Activated T-cell treated with anti-CD3 and anti-CD28 coated beads, Interleukin-2, amount 50 U/mL, for 4 hours (primary cell): ENCODE measurements at regions not wholly inside any gene's neighbourhood (a gene's known extent, or its start where the extent isn't known, plus 50 kb on each side); places are given as distances from the start of the nearest gene placed in this dataset.

ENCODE experiments used
- ATAC-seq, 2 donors: fragments of 200-7000 bp; cut with Tn5 transposase; one replicate each; pipeline ENCODE4 v1.10.0; 2021
- DNase-seq: peaks from one replicate; pipeline ENCODE4 v3.0.0-alpha.2; 2020
- H3K27me3 Mint-ChIP-seq: one replicate; pipeline ENCODE4 v1.8.0; 2021; ENCODE audit warnings: low read depth, mixed read lengths
- H3K36me3 Mint-ChIP-seq: one replicate; pipeline ENCODE4 v1.8.0; 2022; ENCODE audit warnings: mixed read lengths; ENCODE audit not compliant: insufficient read depth
- H3K4me1 Mint-ChIP-seq: one replicate; pipeline ENCODE4 v1.8.0; 2021; ENCODE audit warnings: low read depth, mixed read lengths
- H3K4me3 Mint-ChIP-seq: one replicate; pipeline ENCODE4 v1.8.0; 2021; ENCODE audit warnings: mild to moderate bottlenecking, moderate library complexity, mixed read lengths
- H3K9me3 Mint-ChIP-seq: one replicate; pipeline ENCODE4 v1.8.0; 2021; ENCODE audit warnings: mixed read lengths

- ATAC-seq = no peak
- H3K4me3 Mint-ChIP-seq = no peak overlapping the region
- H3K36me3 Mint-ChIP-seq = no peaks in the 10 kb centered on the region
- no peak for DNase-seq
- no peaks in the 10 kb centered on the region for H3K4me1 Mint-ChIP-seq
- no peaks in the 10 kb centered on the region for H3K27me3 Mint-ChIP-seq
- peaks cover 6% of the 10 kb centered on the region for H3K9me3 Mint-ChIP-seq
Observed at GRCh38 chr2:107376909-107377308, 449.8 kb upstream of the RGPD4 start.

DNA sequence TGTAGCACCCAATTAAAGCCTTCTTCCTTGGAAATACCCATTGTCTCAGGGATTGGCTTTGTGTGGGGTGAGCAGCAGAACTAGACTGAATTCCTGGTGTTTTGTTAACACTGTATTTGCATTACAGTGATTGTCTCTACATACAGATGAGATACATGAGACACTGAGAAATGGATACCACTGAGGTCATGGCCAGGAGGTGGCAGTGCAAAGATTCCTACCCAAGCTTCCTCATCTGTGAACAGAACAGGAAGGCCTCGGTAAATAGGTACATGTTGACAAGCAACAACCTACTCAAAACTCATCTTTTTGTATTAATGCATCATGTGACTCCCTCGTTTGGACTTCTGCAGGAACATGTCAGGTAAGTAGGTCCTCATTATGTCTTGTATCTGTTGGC, 445.8 kb upstream of the RGPD4 start:
- DNase-seq (no peak), ATAC-seq (no peak)
- peaks cover 6% of the 10 kb centered on the region for H3K9me3 Mint-ChIP-seq
- no peak overlapping the region for H3K4me3 Mint-ChIP-seq
- no peaks in the 10 kb centered on the region for H3K27me3 Mint-ChIP-seq
- no peaks in the 10 kb centered on the region for H3K4me1 Mint-ChIP-seq
- no peaks in the 10 kb centered on the region for H3K36me3 Mint-ChIP-seq

- no peak overlapping the region for H3K4me3 Mint-ChIP-seq
- no peaks in the 10 kb centered on the region for H3K27me3 Mint-ChIP-seq
- H3K36me3 Mint-ChIP-seq = no peaks in the 10 kb centered on the region
- no peak for DNase-seq
- H3K4me1 Mint-ChIP-seq = no peaks in the 10 kb centered on the region
- H3K9me3 Mint-ChIP-seq = peaks cover 13% of the 10 kb centered on the region
- no peak for ATAC-seq
Observed at GRCh38 chr2:107383691-107384090, 443.0 kb upstream of the RGPD4 start.

DNA sequence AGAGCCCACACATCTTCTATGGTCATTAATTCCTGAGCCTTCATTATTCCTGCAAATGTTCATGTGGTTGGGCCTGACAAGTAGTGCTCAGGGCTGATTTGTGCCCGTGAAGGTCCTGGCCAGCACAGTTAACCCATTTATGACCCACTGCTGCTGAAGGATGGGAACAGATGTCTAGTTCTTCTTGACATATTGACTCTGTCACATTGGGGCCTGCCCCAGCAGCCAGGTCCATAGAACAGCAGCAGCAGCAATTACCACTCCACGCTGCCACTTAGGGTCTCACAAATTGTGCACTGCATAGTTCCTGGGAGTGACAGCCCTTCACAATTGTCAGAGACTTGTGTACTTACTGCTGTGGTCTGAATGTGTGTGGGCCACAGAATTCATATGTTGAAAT, 442.3 kb upstream of the RGPD4 start:
- peaks cover 20% of the 10 kb centered on the region for H3K9me3 Mint-ChIP-seq
- no peaks in the 10 kb centered on the region for H3K36me3 Mint-ChIP-seq
- no peak overlapping the region for H3K4me3 Mint-ChIP-seq
- H3K4me1 Mint-ChIP-seq = no peaks in the 10 kb centered on the region
- ATAC-seq (no peak), DNase-seq (no peak)
- no peaks in the 10 kb centered on the region for H3K27me3 Mint-ChIP-seq

DNA sequence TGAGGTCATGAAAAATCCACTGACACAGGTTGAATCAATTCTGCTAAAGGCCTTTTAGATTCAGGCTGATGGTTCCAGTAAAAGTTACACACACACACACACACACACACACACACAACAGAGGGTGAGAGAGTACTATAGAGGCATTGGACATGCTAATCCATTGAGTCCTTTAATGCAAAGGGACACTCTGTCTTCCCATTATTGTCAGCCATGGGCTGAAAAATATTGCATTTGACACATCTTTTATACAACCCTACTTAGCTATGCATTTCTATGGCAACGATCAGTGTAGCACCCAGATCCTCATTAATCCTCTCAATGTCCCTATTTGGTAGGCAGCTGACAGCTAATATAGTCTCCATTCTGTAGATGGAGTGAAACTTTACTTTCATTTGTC, 440.8 kb upstream of the RGPD4 start:
- ATAC-seq = no peak
- Mint-ChIP-seq H3K4me3 (no peak overlapping the region), H3K27me3 (no peaks in the 10 kb centered on the region), H3K36me3 (no peaks in the 10 kb centered on the region), H3K9me3 (peaks cover 15% of the 10 kb centered on the region), H3K4me1 (no peaks in the 10 kb centered on the region)
- no peak for DNase-seq

DNA sequence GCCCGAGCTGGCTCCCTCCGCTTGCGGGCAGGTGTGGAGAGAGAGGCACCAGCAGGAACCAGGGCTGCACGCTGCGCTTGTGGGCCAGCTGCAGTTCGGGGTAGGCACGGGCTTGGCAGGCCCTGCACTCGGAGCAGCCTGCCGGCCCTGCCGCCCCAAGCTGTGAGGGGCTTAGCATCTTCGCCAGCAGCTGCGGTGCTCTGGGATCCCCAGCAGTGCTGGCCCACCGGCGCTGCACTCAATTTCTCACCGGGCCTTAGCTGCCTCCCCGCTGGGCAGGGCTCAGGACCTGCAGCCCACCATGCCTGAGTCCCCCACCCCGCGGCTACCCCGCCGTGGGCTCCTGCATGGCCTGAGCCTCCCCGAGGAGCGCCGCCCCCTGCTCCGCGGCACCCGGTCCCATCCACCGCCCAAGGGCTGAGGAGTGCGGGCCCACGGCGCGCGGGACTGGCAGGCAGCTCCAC, 434.4 kb upstream of the RGPD4 start:
- ATAC-seq (no peak), DNase-seq (no peak)
- Mint-ChIP-seq H3K27me3 (no peaks in the 10 kb centered on the region), H3K9me3 (peaks cover 14% of the 10 kb centered on the region), H3K4me3 (no peak overlapping the region), H3K36me3 (no peaks in the 10 kb centered on the region), H3K4me1 (no peaks in the 10 kb centered on the region)

DNA sequence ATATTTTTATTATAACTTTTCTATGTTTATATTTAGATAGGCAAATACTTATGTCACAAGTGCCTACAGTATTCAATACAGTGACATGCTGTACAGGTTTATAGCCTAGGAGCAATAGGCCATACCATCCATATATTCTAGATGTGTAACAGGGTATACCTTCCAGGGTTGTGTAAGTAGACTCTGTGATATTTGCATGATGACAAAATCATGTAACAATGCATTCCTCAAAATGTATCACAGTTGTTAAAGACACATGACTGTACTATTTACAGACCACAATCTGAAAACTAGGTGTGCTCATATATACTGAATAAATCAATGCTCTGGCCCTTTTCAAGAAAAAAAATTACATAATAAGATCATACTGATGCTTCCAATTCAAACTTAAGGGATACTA, 433.2 kb upstream of the RGPD4 start:
- Mint-ChIP-seq H3K9me3 (peaks cover 8% of the 10 kb centered on the region), H3K27me3 (no peaks in the 10 kb centered on the region), H3K4me1 (no peaks in the 10 kb centered on the region), H3K36me3 (no peaks in the 10 kb centered on the region), H3K4me3 (no peak overlapping the region)
- ATAC-seq (no peak), DNase-seq (no peak)

- no peaks in the 10 kb centered on the region for H3K36me3 Mint-ChIP-seq
- no peak for ATAC-seq
Observed at GRCh38 chr2:107398683-107399082, 428.0 kb upstream of the RGPD4 start.

GRCh38 chr2:107402330-107402729, 424.4 kb upstream of the RGPD4 start:
- H3K27me3 Mint-ChIP-seq = no peaks in the 10 kb centered on the region
- DNase-seq (no peak), ATAC-seq (no peak)
- H3K4me1 Mint-ChIP-seq = no peaks in the 10 kb centered on the region
- no peaks in the 10 kb centered on the region for H3K36me3 Mint-ChIP-seq
- no peaks in the 10 kb centered on the region for H3K9me3 Mint-ChIP-seq
- no peak overlapping the region for H3K4me3 Mint-ChIP-seq

More at GRCh38 chr2:107398683-107399082, 428.0 kb upstream of the RGPD4 start:
- no peaks in the 10 kb centered on the region for H3K27me3 Mint-ChIP-seq
- no peaks in the 10 kb centered on the region for H3K4me1 Mint-ChIP-seq
- no peaks in the 10 kb centered on the region for H3K9me3 Mint-ChIP-seq
- no peak overlapping the region for H3K4me3 Mint-ChIP-seq
- no peak for DNase-seq

DNA sequence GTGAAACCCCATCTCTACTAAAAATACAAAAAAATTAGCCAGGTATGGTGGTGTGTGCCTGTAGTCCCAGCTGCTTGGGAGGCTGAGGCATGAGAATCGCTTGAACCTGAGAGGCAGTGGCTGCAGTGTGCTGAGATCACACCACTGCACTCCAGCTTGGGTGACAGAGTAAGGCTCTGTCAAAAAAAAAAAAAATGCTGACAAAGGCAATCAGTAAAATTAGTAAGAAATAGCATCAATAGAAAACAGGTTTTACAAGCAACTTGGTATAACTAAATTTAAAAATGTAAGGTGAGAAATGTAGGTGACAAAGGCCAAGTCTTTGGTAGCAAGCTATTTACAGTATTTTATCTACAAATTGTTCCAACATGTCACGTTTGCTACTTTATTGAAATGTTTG, 421.4 kb upstream of the RGPD4 start:
- no peaks in the 10 kb centered on the region for H3K9me3 Mint-ChIP-seq
- no peaks in the 10 kb centered on the region for H3K27me3 Mint-ChIP-seq
- H3K4me3 Mint-ChIP-seq = no peak overlapping the region
- H3K4me1 Mint-ChIP-seq = no peaks in the 10 kb centered on the region
- DNase-seq = no peak
- ATAC-seq = no peak
- H3K36me3 Mint-ChIP-seq = no peaks in the 10 kb centered on the region

- ATAC-seq = no peak
- no peak for DNase-seq
- H3K9me3 Mint-ChIP-seq = no peaks in the 10 kb centered on the region
- no peaks in the 10 kb centered on the region for H3K4me1 Mint-ChIP-seq
- H3K36me3 Mint-ChIP-seq = no peaks in the 10 kb centered on the region
- no peaks in the 10 kb centered on the region for H3K27me3 Mint-ChIP-seq
- H3K4me3 Mint-ChIP-seq = no peak overlapping the region
Observed at GRCh38 chr2:107407017-107407416, 419.7 kb upstream of the RGPD4 start.

DNA sequence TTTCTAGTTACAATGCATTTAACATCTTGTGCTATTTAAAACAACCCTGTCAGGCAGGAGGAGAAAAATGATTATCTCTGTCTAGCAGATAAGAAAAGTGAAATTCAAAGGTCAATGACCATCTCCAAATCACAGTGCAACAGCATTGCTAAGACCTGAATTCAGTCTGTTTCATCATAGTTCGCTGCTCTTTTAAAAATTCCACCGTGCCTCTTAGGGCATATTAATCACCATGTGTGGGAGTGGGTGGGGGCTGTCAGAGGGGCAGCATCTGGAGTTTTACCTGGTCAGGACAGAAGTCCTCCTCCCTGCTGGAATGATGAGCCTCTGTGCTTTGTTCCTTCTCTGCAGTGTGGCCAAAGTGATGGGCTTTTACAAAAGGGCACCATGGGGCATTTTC, 418.7 kb upstream of the RGPD4 start:
- Mint-ChIP-seq H3K27me3 (no peaks in the 10 kb centered on the region), H3K4me1 (no peaks in the 10 kb centered on the region), H3K4me3 (no peak overlapping the region), H3K9me3 (no peaks in the 10 kb centered on the region), H3K36me3 (no peaks in the 10 kb centered on the region)
- ATAC-seq = no peak
- DNase-seq = no peak

DNA sequence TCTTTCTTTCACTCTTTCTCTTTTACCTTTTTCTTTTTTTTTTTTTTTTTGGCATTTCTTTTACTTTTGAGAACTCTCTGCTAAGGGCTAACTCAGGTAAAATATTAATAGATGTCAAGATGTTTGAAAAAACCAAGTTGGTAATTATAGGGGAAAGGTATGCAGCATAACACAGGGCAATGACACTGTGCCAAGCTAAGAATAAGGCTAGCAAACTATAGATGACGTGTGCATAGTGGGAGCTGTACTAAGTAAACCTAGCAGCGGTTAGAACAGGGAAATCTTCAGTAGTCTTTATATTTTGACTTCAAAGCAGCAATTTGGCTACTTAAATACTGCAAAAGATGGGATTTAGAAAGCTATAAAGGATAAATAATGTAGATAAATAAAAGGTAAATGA, 415.4 kb upstream of the RGPD4 start:
- H3K27me3 Mint-ChIP-seq = no peaks in the 10 kb centered on the region
- H3K9me3 Mint-ChIP-seq = peaks cover 1% of the 10 kb centered on the region
- no peak overlapping the region for H3K4me3 Mint-ChIP-seq
- no peaks in the 10 kb centered on the region for H3K36me3 Mint-ChIP-seq
- no peaks in the 10 kb centered on the region for H3K4me1 Mint-ChIP-seq
- ATAC-seq (no peak), DNase-seq (no peak)

- ATAC-seq (no peak), DNase-seq (no peak)
- no peak overlapping the region for H3K4me3 Mint-ChIP-seq
- H3K36me3 Mint-ChIP-seq = no peaks in the 10 kb centered on the region
- H3K9me3 Mint-ChIP-seq = peaks cover 12% of the 10 kb centered on the region
- no peaks in the 10 kb centered on the region for H3K27me3 Mint-ChIP-seq
- no peaks in the 10 kb centered on the region for H3K4me1 Mint-ChIP-seq
Observed at GRCh38 chr2:107412209-107412904, 414.3 kb upstream of the RGPD4 start.

GRCh38 chr2:107412981-107413380, 413.7 kb upstream of the RGPD4 start:
- Mint-ChIP-seq H3K4me3 (no peak overlapping the region), H3K27me3 (no peaks in the 10 kb centered on the region), H3K9me3 (peaks cover 14% of the 10 kb centered on the region), H3K36me3 (no peaks in the 10 kb centered on the region), H3K4me1 (no peaks in the 10 kb centered on the region)
- ATAC-seq (no peak), DNase-seq (no peak)

DNA sequence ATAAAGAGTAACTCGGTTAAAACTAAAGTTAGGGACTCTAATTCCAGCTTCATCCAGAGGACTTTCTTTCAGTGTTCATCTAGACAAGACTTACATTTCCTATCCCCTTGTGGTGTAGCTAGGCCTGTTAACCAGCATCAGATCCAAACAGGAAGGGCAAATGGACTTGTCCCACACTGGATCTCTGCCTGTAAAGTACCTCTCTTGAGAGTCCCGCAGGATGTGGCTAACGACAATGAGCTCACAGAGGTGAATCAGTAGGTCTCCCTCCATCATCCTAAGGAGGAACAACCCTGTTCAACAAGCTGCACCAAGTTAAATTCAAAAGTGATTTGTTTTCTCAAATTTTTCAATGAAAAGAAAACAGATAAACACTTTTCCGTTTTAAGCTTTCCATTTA, 412.3 kb upstream of the RGPD4 start:
- Mint-ChIP-seq H3K36me3 (no peaks in the 10 kb centered on the region), H3K4me3 (no peak overlapping the region), H3K4me1 (no peaks in the 10 kb centered on the region), H3K9me3 (peaks cover 14% of the 10 kb centered on the region), H3K27me3 (no peaks in the 10 kb centered on the region)
- DNase-seq (no peak), ATAC-seq (no peak)
